SW480 (cell line): ENCODE measurements at regions not wholly inside any gene's neighbourhood (a gene's known extent, or its start where the extent isn't known, plus 50 kb on each side); places are given as distances from the start of the nearest gene placed in this dataset.
A peak's percentile ranks its signal among the peaks of the same experiment; 100 is the strongest.
"Not testable (repeated sequence)": the region's sequence is repeated elsewhere in the genome, so short reads cannot be mapped to it uniquely, and the experiment has no call there.

ENCODE experiments used
- DNase-seq: peaks from one replicate; pipeline ENCODE4 v3.0.0-alpha.2; 2016; ENCODE audit warnings: low spot score

- no peak for DNase-seq
Observed at GRCh38 chr1:181172082-181172481, 83.6 kb downstream of the IER5 start.

- no peak for DNase-seq
Observed at GRCh38 chr1:181173761-181174447, 85.4 kb downstream of the IER5 start.

GRCh38 chr1:181174861-181175260 is 86.4 kb downstream of the IER5 start:
- no peak for DNase-seq

GRCh38 chr1:181175356-181175910 is 86.9 kb downstream of the IER5 start:
- no peak for DNase-seq

- no peak for DNase-seq
Observed at GRCh38 chr1:181175955-181176354, 87.5 kb downstream of the IER5 start.

- no peak for DNase-seq
Observed at GRCh38 chr1:181178241-181178879, 89.9 kb downstream of the IER5 start.

- DNase-seq: no peak
Observed at GRCh38 chr1:181179279-181179986, 90.9 kb downstream of the IER5 start.

- DNase-seq: peak; percentile 46
Observed at GRCh38 chr1:181179987-181180365, 91.5 kb downstream of the IER5 start.

- DNase-seq: no peak
Observed at GRCh38 chr1:181180407-181181031, 92.0 kb downstream of the IER5 start.

- no peak for DNase-seq
Observed at GRCh38 chr1:181181792-181182585, 93.5 kb downstream of the IER5 start.

- DNase-seq: no peak
Observed at GRCh38 chr1:181184621-181185020, 96.1 kb downstream of the IER5 start.

GRCh38 chr1:181185461-181185860 is 97.0 kb downstream of the IER5 start:
- DNase-seq: no peak

- not testable (repeated sequence) for DNase-seq
Observed at GRCh38 chr1:181186133-181186532, 97.6 kb downstream of the IER5 start.

GRCh38 chr1:181187337-181188126 is 99.0 kb downstream of the IER5 start:
- no peak for DNase-seq

GRCh38 chr1:181189245-181189644 is 100.7 kb downstream of the IER5 start:
- DNase-seq: no peak

GRCh38 chr1:181189691-181190363 is 101.3 kb downstream of the IER5 start:
- peak; percentile 52 for DNase-seq

- peak; percentile 13 for DNase-seq
Observed at GRCh38 chr1:181190364-181191035, 102.0 kb downstream of the IER5 start.

- DNase-seq: no peak
Observed at GRCh38 chr1:181191494-181192040, 103.1 kb downstream of the IER5 start.

- no peak for DNase-seq
Observed at GRCh38 chr1:181192316-181192715, 103.8 kb downstream of the IER5 start.
